GM18868 (cell line): ENCODE measurements at regions not wholly inside any gene's neighbourhood (a gene's known extent, or its start where the extent isn't known, plus 50 kb on each side); places are given as distances from the start of the nearest gene placed in this dataset.

Experiments used
- ATAC-seq: cut with Tn5 transposase; IDR thresholded peaks from one replicate; pipeline ENCODE4 v1.9.1; 2021; ENCODE audit warnings: mild to moderate bottlenecking, moderate library complexity; ENCODE audit not compliant: unreplicated experiment

DNA sequence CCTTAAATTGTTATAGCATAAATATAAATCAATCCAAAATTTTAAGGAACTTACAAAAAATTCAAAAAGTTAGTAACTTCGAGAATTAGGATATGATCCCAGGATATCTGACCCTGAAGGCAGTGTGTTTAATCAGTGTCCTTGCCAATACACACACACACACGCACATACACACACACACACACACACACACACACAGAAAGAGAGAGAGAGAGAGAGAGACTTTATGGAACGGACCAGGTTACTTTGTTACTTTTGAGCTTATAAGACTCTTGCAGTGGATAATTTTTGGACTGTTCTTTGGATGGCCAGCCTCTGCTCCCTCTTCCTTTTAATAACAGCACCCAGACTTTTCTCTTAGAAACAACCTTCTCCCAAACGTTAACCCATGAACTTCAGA is 322.9 kb downstream of the NFIB start:
- ATAC-seq = no peak

DNA sequence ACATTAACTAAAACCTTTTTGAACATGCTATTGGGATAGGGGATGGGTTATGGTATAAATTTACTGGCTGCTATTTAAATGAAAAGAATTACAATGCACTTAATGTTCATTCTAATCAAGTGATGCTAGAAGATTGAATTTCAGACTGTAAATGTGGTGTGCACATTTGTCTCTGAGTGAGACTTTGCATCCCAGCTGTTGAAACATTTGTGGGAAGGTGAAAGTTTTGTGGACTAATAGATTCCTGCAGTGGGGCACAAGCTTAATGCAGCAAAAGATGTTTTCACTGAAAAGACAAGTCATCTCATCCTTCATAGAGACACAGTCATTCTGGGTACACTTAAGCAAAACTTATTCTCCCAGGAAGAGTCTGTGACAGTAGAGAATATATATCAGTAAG is 323.6 kb downstream of the NFIB start:
- no peak for ATAC-seq

DNA sequence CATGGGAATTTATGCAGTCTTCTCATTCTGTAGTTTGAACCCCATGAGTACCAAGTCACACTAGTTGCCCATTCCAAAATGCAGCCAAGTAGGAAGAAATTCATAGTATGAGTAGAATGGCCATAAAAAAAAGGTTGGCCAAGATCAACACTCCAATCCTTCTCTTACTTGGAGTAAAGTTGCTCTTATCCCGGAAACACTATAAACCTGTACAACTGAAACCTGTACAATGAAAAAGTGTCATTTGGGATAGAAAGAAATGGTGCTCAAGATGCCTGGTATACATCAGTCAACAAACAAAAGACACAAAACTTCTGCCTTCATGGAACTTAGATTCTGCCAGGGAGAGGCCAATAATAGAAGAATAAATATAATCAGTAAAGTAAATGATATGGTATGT is 325.0 kb downstream of the NFIB start:
- ATAC-seq = no peak

DNA sequence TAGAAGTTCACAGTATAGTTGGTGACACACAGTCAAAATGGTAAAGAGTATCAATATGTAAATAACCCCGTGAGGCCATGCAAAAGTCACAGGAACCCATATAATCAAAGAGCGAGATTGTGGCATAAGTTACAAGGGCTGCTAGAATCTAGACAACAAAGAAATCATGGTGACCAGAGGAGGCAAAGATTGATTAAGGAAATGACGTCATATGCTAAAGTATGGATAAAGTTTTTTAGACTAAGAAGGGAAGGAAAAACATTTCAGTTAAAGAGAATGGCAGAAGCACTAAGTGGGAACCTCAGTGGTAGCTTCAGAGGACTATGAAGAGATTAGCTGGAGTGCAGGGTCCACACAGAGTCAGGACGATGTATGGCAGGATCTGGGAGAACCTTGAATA is 330.3 kb downstream of the NFIB start:
- no peak for ATAC-seq

DNA sequence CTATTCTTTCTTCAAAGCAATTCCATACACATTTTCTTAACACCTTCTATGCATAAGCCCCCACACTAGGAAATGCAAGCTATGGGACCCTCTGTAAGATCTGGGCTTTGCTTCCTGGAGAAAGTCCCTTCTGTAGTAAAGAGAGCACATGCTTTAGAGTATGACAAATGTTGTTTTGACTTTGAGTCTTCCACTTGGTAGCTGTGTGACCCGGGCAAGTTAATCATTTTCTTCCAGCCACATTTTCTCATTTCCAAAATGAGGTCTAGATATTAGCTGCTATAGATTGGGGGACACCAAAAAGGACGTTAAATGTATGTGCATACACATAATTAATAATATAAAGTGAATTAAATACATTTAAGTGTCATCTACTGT is 334.0 kb downstream of the NFIB start:
- ATAC-seq = no peak

DNA sequence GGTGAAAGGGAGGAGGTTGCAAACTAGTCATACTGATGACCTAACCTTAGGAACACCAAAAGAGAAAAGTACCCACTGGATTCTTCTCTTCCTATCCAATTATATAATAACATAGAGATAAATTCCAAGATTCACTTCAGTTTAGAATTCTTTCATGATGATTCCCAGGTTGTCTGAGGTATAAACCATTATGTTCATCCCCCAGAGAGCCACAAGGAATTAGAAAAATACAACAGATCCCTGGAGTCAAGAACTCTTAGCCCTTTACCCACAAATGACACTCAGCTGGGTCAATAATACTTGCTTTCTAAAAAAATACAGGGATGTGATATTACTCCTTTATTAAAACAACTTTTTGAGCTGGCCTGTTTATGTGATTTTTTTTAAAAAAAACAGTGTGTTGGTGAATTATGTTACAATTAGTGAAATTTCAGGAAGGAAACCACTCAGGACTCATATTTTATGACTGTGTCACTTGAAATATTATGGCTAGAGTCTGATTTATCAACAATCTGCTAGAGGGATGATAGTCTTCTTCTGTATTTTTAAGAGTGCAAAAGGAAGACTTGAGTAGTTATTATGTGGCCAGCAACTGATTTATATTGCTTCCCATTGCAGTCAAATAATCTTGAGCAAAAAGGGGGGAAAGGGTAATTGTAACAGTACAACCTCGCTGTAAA is 338.2 kb downstream of the NFIB start:
- no peak for ATAC-seq

DNA sequence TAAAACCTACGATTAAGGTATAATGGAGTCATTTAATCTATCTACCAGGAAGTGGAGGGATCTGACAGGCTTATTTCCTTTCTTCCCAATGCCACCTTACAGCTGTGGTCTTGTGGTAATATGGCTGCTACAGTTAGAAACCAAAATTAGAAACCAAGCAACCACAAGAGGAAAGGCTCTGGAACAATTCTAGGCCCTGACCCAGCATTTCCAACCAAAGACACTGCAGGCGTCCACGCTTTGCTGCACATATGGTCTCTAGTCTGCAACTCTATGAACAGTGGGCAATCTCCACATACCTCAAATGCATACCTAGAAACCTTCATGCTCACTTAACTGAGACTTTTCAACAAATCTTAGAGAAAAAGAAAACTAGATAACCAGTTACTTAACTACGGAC is 339.1 kb downstream of the NFIB start:
- ATAC-seq = no peak

DNA sequence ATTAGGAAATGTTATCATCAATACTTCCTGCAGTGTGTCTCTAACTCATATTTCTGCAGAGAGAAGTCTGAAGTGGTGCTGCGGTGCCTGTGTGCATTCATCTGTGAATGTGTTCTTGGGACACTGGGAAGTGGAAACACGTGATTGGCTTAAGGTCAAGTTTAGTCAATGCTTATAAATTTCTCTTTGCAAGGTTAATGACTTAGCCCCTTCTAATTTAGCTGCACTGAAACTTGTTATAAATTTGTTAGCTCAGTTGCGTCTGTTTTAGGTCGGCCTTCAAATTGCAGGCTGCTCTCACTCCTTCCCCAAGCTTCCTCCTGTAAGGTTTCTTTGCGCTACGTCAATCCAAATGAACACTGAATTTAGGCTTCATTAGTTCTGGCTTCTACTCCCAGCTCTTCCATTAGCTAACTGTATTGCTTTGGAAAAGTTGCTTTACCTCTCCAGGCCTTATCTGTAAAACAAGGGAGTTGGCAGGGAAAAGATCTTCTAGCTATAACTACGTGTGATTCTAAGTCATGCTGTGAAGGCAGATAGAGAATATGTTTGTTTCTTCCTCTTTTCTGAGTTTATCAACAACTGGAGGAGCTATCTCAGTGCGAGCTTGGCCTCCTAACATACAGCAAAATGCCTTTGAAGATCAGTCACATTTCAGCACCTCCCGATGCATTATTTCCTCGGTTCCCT is 341.8 kb downstream of the NFIB start:
- ATAC-seq = no peak

DNA sequence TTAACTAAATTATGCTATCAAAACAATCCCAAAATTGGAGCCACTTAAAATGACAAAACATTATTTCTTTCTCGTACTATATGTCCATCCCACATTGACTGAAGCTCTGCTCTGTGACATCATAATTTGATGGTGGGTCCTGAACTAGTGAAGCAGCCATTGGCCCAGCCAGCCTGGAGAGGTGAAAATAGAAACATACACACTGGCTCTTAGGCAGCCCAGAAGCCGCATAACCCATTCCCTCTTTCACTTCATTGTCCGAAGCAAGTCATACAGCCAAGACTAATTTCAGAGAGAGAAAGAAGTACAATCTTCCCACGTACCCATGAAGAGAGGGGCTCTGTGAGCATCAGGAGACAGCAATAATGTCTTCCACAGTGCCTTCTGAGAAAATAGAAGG is 342.5 kb downstream of the NFIB start:
- ATAC-seq = no peak

DNA sequence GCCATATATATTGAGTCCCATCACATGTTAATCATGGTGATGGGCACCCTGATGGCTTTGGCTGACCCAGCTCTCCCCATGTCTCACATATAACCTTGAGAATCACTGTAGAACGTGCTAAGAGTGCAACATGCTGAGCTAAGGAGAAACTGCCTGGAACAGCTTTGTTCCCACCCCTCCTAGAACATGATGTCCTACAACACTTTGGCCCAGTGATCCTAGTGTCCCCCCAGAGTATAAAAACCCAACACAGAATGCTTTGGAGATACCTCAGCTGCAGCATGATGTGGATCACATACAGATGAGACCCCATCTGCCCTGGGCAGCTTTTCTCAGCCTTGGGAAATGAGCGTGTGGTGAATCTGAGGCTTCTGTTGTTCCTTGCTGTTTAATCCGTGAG is 343.5 kb downstream of the NFIB start:
- no peak for ATAC-seq

DNA sequence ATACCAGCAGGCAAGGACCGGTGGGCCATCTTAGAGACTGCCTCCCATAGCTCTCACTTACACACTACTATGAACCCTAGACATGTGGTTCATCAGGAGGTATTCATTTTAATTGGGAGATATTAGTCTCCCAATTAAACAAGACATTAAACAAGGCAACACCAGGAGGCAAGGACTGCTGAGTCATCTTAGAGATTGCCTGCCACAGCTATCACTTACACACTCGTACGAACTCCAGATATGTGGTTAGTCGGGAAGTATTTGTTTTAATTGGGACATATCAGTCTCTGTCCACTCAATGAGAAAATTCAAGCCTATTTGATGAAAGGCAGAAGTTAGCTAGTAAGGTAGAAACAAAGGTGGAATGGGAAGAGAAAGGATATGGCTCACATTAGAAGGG is 343.9 kb downstream of the NFIB start:
- ATAC-seq = no peak

DNA sequence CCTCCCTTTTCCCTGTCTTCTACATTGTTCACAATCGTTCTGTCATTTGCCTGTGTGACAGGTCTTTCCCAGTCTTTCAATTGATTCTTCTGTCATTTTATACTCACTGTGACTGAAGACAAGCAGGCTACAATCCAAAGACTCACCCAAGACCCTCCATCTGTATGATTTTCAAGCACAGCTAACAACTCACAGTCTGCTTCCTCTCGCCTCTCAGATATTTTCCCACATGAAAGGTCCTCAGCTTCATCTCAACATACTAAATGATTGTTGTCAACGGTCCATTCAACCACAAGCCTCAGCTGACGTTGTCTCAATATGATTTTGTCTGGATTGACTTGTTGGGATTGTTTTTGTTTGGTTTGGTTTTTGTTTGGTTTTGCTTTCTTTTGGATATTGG is 346.5 kb downstream of the NFIB start:
- ATAC-seq = peak; percentile 37

DNA sequence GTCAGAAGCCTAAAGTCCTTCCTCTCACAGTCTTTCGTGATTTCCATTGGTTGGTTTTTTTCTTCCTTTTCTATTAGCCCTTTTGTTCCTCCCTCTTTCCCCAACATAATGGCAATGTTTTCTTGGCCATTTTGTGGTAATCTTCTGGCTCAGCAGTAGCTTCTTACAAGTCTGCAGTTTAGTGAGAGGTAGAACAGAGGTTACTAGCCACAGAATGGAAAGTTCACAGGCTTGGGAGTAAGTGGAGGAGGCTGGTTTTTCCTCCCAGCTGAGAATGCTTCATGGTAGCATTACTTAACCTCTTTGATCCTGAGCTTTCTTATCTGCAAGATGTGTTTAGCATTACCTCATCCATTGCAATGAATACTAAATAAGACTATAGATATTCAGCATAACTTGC is 346.9 kb downstream of the NFIB start:
- ATAC-seq = no peak

DNA sequence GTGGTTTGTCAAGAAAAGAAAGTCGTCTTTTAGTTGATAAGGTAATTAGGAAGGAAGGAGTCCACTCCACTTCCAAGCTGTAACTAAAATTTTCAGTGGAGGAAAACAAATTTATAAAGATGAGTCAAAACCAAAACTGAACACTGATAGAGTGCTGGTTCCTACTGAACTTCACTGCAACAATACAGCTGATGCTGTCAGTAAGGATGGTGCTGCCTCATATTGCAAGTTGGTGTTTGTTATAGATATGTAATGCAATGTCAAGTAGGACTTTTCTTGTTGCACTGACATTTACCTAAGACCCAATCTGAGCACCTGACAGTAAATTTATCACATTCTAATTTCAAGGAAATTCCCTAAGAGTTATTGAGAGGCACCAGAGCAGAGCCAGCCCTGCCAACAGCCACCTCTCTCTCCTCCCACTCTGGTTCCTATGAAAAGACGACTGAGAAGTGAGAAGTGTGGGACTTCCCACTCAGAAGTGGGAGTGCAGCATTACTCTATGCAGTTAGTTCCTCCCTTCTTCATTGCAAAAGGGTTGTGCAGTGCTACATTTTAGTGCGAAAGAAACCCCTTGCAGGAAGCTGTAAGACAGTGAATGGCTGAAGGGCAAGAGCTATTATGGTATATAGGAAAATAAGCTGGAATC is 350.8 kb downstream of the NFIB start:
- peak; percentile 78 for ATAC-seq

DNA sequence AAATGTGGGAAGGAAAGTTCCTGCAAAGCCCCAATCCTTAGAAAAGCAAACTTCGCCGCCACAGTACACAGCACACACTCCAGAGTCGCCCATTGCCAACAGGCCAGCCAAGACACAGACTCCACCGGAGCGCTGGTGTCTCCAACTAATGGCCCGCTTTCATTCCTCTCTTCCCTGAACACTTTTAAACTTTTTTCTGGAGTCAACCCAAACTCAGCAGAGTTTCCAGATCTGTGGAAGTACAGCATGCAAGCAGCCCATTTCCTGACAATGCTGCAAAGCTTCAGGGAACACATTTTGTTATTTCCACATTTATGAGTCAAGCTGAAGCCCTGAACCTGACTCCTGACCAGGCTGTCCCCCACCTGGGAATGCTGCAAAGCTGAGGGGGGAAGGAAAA is 351.9 kb downstream of the NFIB start:
- ATAC-seq = no peak

DNA sequence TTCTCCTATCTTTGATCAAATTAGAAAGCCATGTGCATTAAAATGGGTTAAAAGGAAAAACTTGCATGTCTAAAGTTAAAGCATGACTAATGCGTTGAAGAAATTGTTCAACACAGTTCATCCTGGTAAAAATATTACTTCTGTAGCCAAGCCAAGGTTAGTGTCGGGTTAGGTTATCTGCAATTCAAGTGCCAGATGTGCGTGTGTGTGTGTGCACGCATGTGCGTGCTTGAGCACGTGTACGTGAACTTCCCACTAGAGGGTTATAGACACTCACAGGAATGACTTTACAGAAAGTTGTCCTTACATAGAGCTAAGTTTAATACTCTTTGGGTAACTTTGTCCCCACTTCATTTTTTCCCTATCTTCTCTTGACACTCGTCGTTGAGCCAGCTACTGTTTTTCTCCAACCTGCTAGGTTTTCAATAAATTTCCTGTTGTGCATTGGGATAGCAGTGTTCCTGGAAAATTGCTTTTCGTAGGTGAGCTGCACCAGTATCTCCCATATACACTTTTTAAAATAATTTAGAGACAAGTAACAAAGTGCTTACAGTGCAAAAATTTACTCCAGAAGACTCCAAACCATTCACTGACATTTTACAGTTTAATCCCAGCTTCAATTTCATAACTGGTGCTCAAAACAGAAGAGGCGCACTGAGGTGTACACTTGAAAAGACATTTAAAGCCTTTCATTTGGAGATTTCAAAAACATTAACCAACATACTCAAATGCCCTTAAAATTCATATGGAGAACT is 353.8 kb downstream of the NFIB start:
- no peak for ATAC-seq

DNA sequence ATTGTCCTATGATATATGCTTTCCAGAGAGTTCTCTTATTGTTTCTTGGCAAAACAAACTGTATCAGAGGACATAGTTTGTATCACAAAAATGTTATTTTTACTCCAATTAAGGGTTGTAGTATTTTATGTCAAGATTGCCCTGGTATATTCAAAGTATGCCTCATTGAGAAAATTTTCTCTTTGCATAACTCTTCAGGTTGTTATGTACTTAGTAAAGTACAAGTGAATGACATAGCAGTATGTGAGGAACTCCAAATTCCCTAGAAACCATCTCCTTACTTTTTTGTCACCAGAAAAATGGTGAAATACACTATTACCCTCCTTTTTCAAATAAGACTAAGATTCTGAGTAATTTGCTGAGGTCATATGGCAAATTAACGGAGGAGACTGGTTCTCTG is 355.3 kb downstream of the NFIB start:
- ATAC-seq = no peak

DNA sequence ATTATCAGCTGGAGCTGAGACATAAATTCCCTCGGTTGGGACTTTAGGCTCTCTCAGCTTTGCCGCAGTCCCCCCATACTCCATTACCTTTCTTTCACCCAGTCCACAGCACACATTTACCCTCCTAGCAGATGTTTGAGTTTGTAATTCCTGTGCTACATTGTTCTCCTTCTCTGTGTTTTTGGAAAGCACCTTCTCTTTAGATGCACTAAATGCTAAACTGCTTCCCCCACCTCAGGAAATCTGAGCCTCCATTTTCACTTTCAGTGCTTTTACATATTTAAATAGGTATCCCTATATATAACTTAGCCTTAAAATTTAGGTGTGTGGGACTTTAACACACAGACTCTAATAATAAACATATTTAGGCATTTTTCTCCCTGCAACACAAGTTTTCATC is 356.9 kb downstream of the NFIB start:
- peak; percentile 73 for ATAC-seq

DNA sequence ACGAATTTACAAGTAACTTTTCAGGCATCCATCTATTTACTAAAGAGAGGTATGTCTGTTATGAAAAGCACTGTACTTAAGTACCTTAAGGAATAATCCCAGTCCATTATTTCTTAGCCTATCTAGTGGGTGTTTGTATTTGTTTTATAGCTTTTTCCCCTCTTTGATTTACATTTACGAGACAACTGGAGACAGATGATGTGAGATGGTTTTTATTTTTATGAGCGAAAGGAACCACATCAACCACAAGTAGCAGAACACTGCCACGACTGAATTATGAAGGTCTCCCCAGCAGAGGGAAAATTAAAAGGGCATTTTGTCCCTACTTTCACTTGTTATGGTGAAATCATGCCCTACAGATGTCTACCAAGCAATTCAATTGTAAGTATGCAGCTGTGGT is 357.8 kb downstream of the NFIB start:
- ATAC-seq = no peak

DNA sequence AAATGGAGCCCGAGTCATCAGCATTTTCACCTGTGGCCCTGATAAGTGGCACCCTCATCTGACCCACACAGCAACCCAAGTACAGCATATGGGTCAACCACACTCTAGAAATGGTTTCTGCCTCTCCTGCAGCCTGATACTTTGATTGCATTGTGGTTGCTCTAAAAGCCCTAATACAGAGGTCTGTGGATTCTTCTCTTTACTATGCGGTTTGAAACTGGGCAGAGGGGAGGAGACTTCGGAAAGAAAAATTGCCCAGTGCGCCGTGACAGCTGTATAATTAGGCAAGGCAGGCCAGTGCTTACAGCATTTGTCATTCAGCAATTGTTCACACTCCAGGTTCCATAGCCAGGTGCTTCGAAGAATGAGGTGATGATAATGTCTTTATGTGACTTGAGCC is 361.0 kb downstream of the NFIB start:
- ATAC-seq = no peak

DNA sequence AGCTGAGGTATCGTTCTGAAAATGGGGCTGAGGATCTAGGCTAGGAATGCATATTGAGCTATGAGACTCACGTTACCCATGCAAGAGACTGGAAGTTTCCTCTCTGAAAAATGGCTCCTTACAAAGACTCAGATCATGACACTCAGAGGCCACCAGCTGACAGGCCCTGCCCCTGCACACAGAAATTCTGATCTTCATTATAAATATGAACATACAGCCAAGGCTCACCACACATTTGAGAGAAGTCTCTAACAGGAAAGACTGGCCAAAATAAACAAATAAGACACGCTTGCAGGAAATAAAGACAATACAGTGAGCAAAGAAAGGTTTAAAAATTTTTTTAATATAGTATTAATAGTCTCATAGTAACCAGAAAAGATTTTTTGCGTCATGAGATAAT is 365.9 kb downstream of the NFIB start:
- no peak for ATAC-seq

DNA sequence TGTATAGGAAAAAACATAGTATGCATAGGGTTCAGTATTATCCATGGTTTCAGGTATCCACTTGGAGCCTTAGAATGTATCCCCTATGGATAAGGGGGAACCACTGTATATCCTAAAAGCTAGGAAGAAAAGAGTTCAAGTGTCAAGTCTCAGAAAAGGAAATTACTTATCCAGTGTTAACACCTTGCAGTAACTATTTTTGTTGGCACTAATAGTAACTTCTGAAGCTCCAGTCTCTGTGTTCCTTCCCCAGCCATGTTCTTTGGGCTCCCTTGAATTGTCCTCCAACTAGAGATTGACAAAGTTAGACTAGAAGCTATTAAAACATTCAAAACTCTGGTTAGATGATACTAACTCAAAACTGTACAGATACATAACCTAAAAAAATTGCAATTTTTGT is 370.8 kb downstream of the NFIB start:
- no peak for ATAC-seq
